Activated naive CD4-positive, alpha-beta T cell treated with anti-CD3 and anti-CD28 coated beads for 36 hours (primary cell): ENCODE measurements at regions not wholly inside any gene's neighbourhood (a gene's known extent, or its start where the extent isn't known, plus 50 kb on each side); places are given as distances from the start of the nearest gene placed in this dataset.
A peak's percentile ranks its signal among the peaks of the same experiment; 100 is the strongest.
"Not testable (repeated sequence)": the region's sequence is repeated elsewhere in the genome, so short reads cannot be mapped to it uniquely, and the experiment has no call there.

Experiments used
- CTCF ChIA-PET: fragments of 350-600 bp; sonication (Branson Sonifier 250); formaldehyde crosslinking; loops from one replicate; lab custom pipeline; 2021; ENCODE audit warnings: antibody characterized with exemption; lab: Charles Lee
- DNase-seq: peaks from one replicate; pipeline ENCODE4 v3.0.0-alpha.2; 2020
- H3K27ac Mint-ChIP-seq: one replicate; pipeline ENCODE4 v1.8.0; 2021; ENCODE audit warnings: mild to moderate bottlenecking, mixed read lengths
- H3K27me3 Mint-ChIP-seq: one replicate; pipeline ENCODE4 v1.8.0; 2021; ENCODE audit warnings: low read depth, mixed read lengths
- H3K36me3 Mint-ChIP-seq: one replicate; pipeline ENCODE4 v1.8.0; 2021; ENCODE audit warnings: low read depth, mixed read lengths
- H3K4me1 Mint-ChIP-seq: one replicate; pipeline ENCODE4 v1.8.0; 2021; ENCODE audit warnings: low read depth, mixed read lengths
- H3K4me3 Mint-ChIP-seq: one replicate; pipeline ENCODE4 v1.8.0; 2021; ENCODE audit warnings: mild to moderate bottlenecking, moderate library complexity, mixed read lengths
- H3K9me3 Mint-ChIP-seq: one replicate; pipeline ENCODE4 v1.8.0; 2021; ENCODE audit warnings: mixed read lengths
- intact Hi-C: fragments of 100-400 bp; cut with micrococcal nuclease; formaldehyde crosslinking; loops from one replicate; pipeline ENCODE4 v1.15.1; 2023

DNA sequence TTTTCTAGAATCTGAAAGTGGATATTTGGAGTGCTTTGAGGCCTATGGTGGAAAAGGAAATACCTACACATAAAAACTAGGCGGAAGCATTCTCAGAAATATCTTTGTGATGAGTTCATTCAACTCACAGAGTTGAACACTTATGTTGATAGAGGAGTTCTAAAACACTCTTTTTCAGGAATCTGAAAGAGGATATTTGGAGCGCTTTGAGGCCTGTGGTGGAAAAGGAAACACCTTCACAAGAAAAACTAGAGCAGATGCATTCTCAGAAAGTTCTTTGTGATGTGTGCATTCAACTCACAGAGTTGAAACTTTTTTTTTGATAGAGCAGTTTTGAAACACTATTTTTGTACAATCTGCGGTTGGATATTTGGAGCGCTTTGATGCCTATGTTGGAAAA, 1250.0 kb upstream of the DEFB115 start:
- H3K9me3 Mint-ChIP-seq, H3K27me3 Mint-ChIP-seq, intact Hi-C loops: not testable (repeated sequence)

More for the DNA sequence above, 1250.0 kb upstream of the DEFB115 start:
- H3K4me1 Mint-ChIP-seq, H3K27ac Mint-ChIP-seq, H3K36me3 Mint-ChIP-seq, CTCF ChIA-PET, H3K4me3 Mint-ChIP-seq: not testable (repeated sequence)
- peak; percentile 2 for DNase-seq
